Right atrium auricular region (tissue), 2 donors: ENCODE measurements at regions not wholly inside any gene's neighbourhood (a gene's known extent, or its start where the extent isn't known, plus 50 kb on each side); places are given as distances from the start of the nearest gene placed in this dataset.

ENCODE experiments used
- DNase-seq: peaks from one replicate; pipeline ENCODE4 v3.0.0-alpha.2; 2019; ENCODE audit warnings: low spot score
- H3K27ac ChIP-seq, 2 donors: fragments of 200-600 bp; sonication (generic); 1 replicate in 1 of 2; 2 replicates in 1 of 2; pipeline ENCODE4 v1.5.1; 2016 to 2019
- H3K27me3 ChIP-seq, 2 donors: fragments of 200-600 bp; sonication (generic); one replicate each; pipeline versions ENCODE4 v1.5.1 to v1.6.0; 2017 to 2019
- H3K36me3 ChIP-seq: fragments of 200-600 bp; sonication (generic); one replicate; pipeline ENCODE4 v1.5.1; 2016
- H3K4me1 ChIP-seq, 2 donors: fragments of 200-600 bp; sonication (generic); one replicate each; pipeline versions ENCODE4 v1.5.1 to v1.6.0; 2017 to 2019
- H3K4me3 ChIP-seq, 2 donors: fragments of 200-600 bp; sonication (generic); 1 replicate in 1 of 2; 2 replicates in 1 of 2; pipeline ENCODE4 v1.5.1; 2017 to 2019; ENCODE audit warnings: mild to moderate bottlenecking in 1 of 2, moderate library complexity in 1 of 2
- H3K9me3 ChIP-seq, 2 donors: fragments of 200-600 bp; sonication (generic); one replicate each; pipeline ENCODE4 v1.5.1; 2019
- TF ChIP-seq, protein P1 (sequence below), 2 donors: fragments of 200-600 bp; sonication (generic); IDR thresholded peaks; one replicate each; pipeline ENCODE4 v1.5.1; 2019; ENCODE audit warnings: antibody characterized with exemption in 2 of 2

DNA sequence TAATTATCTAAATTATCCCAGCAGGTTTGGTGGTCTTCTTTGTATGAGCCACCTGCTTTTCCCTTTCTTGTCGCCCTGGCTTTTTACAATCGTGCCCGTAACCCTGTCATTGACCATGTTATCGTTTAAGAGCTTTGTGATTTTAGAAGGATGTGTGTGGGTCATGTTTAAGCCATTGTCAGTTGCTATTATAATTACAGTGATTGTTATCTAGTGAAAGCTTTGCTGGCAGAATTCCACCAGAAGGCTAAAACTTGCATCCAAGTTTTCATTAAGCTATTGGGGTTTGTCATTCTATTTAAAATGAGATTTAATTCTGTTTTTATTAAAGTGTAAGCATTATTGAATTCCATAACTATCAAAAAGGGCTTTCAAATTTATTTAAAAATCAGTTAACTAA lies 354.2 kb upstream of the TMEM229A start:
- TF ChIP-seq, protein P1, sequence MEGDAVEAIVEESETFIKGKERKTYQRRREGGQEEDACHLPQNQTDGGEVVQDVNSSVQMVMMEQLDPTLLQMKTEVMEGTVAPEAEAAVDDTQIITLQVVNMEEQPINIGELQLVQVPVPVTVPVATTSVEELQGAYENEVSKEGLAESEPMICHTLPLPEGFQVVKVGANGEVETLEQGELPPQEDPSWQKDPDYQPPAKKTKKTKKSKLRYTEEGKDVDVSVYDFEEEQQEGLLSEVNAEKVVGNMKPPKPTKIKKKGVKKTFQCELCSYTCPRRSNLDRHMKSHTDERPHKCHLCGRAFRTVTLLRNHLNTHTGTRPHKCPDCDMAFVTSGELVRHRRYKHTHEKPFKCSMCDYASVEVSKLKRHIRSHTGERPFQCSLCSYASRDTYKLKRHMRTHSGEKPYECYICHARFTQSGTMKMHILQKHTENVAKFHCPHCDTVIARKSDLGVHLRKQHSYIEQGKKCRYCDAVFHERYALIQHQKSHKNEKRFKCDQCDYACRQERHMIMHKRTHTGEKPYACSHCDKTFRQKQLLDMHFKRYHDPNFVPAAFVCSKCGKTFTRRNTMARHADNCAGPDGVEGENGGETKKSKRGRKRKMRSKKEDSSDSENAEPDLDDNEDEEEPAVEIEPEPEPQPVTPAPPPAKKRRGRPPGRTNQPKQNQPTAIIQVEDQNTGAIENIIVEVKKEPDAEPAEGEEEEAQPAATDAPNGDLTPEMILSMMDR (IDR thresholded peaks at IDR 0.05) = no peak
- DNase-seq = no peak

DNA sequence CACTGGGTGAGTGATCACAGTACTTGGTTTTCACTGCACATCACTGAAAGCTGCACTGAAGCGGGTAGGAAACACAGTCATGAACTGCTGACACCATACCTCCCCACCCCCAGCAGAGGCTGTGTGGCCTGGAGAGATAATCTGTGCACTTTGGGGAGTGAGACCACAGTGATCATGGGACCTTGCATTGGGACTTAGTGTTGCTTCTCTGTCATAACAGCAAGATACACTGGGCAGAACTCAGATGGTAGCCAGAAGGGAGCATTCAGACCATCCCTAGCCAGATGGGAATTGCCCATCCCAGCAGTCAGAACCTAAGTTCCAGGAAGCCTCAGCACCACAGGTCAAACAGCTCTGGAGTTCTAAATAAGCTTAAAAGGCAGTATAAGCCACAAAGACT lies 346.4 kb upstream of the TMEM229A start:
- H3K36me3 ChIP-seq = no peaks in the 10 kb centered on the region
- no peak overlapping the region for H3K4me3 ChIP-seq
- no peaks in the 10 kb centered on the region for H3K4me1 ChIP-seq
- TF ChIP-seq, protein P1 (IDR thresholded peaks at IDR 0.05) = no peak
- H3K9me3 ChIP-seq = no peaks in the 10 kb centered on the region
- no peak overlapping the region for H3K27ac ChIP-seq
- no peaks in the 10 kb centered on the region for H3K27me3 ChIP-seq
- no peak for DNase-seq

More for the DNA sequence above, 354.2 kb upstream of the TMEM229A start:
- no peaks in the 10 kb centered on the region for H3K36me3 ChIP-seq
- H3K27ac ChIP-seq = no peak overlapping the region
- no peaks in the 10 kb centered on the region for H3K9me3 ChIP-seq
- H3K4me1 ChIP-seq = no peaks in the 10 kb centered on the region
- H3K27me3 ChIP-seq = no peaks in the 10 kb centered on the region
- no peak overlapping the region for H3K4me3 ChIP-seq

DNA sequence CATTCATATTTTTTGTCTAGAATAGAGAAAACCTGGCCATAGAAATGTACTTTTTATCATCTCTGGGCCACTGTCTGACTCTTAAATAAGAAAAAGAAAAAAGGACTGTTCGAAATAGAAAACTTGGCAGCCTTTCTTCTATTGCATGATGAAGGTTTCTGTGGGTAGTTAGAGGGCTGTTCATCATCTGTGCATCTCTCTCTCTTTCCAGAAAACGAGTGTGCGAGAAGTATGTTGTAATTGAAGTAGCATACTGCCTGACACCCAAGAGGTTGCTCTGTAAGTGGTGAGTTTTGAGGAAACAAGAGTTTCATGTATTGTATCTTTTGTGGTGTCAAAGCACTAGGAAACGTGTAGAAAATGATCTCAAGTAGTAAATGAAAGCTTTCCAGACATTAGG lies 343.2 kb upstream of the TMEM229A start:
- Histone ChIP-seq H3K4me3 (no peak overlapping the region), H3K27ac (no peak overlapping the region), H3K4me1 (no peaks in the 10 kb centered on the region), H3K36me3 (no peaks in the 10 kb centered on the region), H3K27me3 (no peaks in the 10 kb centered on the region), H3K9me3 (no peaks in the 10 kb centered on the region)
- TF ChIP-seq, protein P1 (IDR thresholded peaks at IDR 0.05) = no peak
- DNase-seq = no peak

DNA sequence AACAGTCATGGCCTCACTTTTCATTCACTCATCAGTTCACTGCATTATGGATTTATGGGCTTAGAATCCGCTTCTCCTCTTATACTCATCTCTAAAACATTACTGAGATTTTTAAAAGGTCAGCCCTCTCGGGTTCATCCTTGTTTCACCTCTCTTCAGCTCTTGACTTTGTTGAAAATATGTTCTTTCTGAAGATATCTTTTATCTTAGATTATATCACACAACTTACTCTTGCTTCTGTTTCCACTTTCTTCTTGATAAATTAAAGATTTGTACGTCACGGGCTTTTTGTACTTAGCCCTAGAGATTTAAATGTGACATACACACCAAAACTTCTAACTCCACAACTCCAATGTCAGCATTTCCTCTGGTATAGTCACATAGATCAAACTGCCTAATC lies 342.5 kb upstream of the TMEM229A start:
- Histone ChIP-seq H3K36me3 (no peaks in the 10 kb centered on the region), H3K27me3 (no peaks in the 10 kb centered on the region), H3K27ac (no peak overlapping the region), H3K9me3 (no peaks in the 10 kb centered on the region), H3K4me1 (no peaks in the 10 kb centered on the region), H3K4me3 (no peak overlapping the region)
- TF ChIP-seq, protein P1 (IDR thresholded peaks at IDR 0.05) = no peak
- no peak for DNase-seq

DNA sequence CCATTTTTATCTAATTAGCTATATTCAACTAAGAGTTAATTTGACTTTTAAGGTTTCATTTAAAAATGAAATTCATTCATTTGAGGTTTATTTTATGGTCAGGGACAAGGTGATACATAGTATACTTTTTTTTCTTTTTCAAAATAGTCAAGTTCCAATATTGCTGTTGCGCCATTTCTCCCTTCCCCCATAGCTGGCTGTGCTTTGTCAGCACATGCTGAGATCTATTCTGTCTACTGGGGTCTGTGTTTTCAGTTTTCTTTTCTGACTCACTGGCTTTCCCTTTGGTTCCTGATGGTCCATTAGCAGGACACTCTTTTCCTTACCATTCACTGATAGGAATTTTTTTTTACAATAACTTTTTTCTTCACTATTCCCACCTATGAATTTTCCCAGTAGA lies 336.4 kb upstream of the TMEM229A start:
- no peak for DNase-seq
- no peaks in the 10 kb centered on the region for H3K27me3 ChIP-seq
- H3K27ac ChIP-seq = no peak overlapping the region
- no peak overlapping the region for H3K4me3 ChIP-seq
- H3K9me3 ChIP-seq = no peaks in the 10 kb centered on the region
- no peaks in the 10 kb centered on the region for H3K36me3 ChIP-seq
- TF ChIP-seq, protein P1 (IDR thresholded peaks at IDR 0.05) = no peak
- H3K4me1 ChIP-seq = no peaks in the 10 kb centered on the region

DNA sequence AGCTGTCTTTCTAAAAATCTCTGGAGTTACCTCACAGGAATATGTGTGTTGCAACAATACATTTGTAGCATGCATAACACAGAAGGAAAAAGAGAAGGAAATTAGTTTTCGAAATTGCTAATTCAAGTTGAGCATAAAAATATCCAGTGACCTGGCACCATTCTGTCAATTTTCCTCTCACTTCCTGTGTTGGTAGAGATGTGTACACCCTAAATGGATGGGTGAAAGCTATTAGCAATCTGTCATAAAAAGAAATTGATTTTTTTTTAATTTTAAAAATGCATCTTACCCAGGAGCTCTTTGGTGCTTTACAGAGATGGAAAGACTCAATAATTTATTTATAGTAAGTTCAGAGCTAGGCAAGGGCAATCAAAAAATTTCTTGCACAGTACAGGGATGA lies 333.3 kb upstream of the TMEM229A start:
- DNase-seq = no peak
- TF ChIP-seq, protein P1 (IDR thresholded peaks at IDR 0.05) = no peak
- no peaks in the 10 kb centered on the region for H3K27me3 ChIP-seq
- no peaks in the 10 kb centered on the region for H3K36me3 ChIP-seq
- no peaks in the 10 kb centered on the region for H3K4me1 ChIP-seq
- H3K27ac ChIP-seq = no peak overlapping the region
- H3K4me3 ChIP-seq = no peak overlapping the region
- H3K9me3 ChIP-seq = peaks cover 0 to 10% of the 10 kb centered on the region in 2 donors
